Chondrocyte (in vitro differentiated cells): ENCODE measurements at regions not wholly inside any gene's neighbourhood (a gene's known extent, or its start where the extent isn't known, plus 50 kb on each side); places are given as distances from the start of the nearest gene placed in this dataset.

ENCODE experiments used
- DNase-seq: peaks from one replicate; pipeline ENCODE4 v3.0.0; 2021; ENCODE audit warnings: mixed read lengths, low spot score
- H3K27ac Mint-ChIP-seq: one replicate; pipeline ENCODE4 v1.8.0; 2021; ENCODE audit warnings: mild to moderate bottlenecking, moderate library complexity, mixed read lengths; ENCODE audit not compliant: unreplicated experiment
- H3K27me3 Mint-ChIP-seq: 2 replicates; pipeline ENCODE4 v1.8.0; 2021; ENCODE audit warnings: low read depth, mixed read lengths
- H3K36me3 Mint-ChIP-seq: 2 replicates; pipeline ENCODE4 v1.8.0; 2021; ENCODE audit warnings: low read depth, mixed read lengths
- H3K4me1 Mint-ChIP-seq: 2 replicates; pipeline ENCODE4 v1.8.0; 2021; ENCODE audit warnings: low read depth, mild to moderate bottlenecking, mixed read lengths
- H3K4me3 Mint-ChIP-seq: one replicate; pipeline ENCODE4 v1.8.0; 2021; ENCODE audit warnings: mild to moderate bottlenecking, moderate library complexity, mixed read lengths; ENCODE audit not compliant: unreplicated experiment
- H3K9me3 Mint-ChIP-seq: 2 replicates; pipeline ENCODE4 v1.8.0; 2021; ENCODE audit warnings: low read depth, mixed read lengths
- TF ChIP-seq, protein P1 (sequence below): fragments of 200-600 bp; sonication (generic); IDR thresholded peaks from 2 replicates; pipeline ENCODE4 v1.5.0; 2021; ENCODE audit warnings: antibody characterized with exemption, mild to moderate bottlenecking, moderate library complexity

DNA sequence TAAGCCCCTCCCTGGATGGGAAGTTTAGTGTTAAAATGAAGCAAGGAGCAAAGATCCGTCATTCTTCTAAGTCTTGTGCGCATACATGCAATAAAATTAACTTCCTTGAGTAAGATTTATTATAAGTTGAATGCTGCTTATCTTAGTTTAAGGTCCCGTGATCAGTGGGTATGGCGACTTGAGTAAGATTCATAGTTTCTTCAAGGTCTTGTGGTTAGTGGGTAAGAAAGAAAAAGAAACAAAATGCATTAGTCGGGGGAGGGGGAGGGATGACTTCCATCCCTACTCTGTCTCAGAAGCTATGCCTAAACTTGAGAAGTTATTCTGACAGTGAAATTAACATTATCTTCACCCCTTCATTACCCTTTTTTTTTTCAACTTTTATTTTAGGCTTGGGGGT, 127.3 kb upstream of the MAGEB16 start:
- H3K4me3 Mint-ChIP-seq, result no peak overlapping the region
- H3K36me3 Mint-ChIP-seq, result no peaks in the 10 kb centered on the region
- H3K27me3 Mint-ChIP-seq, result no peaks in the 10 kb centered on the region
- no peaks in the 10 kb centered on the region for H3K4me1 Mint-ChIP-seq
- TF ChIP-seq, protein P1, sequence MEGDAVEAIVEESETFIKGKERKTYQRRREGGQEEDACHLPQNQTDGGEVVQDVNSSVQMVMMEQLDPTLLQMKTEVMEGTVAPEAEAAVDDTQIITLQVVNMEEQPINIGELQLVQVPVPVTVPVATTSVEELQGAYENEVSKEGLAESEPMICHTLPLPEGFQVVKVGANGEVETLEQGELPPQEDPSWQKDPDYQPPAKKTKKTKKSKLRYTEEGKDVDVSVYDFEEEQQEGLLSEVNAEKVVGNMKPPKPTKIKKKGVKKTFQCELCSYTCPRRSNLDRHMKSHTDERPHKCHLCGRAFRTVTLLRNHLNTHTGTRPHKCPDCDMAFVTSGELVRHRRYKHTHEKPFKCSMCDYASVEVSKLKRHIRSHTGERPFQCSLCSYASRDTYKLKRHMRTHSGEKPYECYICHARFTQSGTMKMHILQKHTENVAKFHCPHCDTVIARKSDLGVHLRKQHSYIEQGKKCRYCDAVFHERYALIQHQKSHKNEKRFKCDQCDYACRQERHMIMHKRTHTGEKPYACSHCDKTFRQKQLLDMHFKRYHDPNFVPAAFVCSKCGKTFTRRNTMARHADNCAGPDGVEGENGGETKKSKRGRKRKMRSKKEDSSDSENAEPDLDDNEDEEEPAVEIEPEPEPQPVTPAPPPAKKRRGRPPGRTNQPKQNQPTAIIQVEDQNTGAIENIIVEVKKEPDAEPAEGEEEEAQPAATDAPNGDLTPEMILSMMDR, result no peak
- peaks cover 2% of the 10 kb centered on the region for H3K9me3 Mint-ChIP-seq
- H3K27ac Mint-ChIP-seq, result no peak overlapping the region
- DNase-seq, result no peak

DNA sequence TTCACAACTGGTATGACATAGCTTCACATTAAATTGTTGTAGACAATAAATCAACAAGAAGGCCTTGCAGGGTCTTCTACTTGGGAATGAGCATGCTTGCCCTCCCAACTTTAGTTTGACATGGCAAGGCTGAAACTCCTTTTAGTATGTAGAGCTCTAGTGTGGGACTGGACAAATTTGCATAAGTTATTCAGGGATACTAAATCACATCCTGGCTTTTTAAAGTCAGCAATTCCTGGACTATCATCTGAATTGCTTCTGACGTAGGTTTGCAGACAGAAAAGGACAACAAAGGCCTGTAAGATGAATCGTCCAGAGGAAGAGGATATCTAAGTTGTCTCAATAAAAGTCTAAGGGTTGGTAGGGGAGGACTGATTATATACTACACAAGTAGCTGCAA, 123.0 kb upstream of the MAGEB16 start:
- peaks cover 2% of the 10 kb centered on the region for H3K9me3 Mint-ChIP-seq
- H3K36me3 Mint-ChIP-seq, result no peaks in the 10 kb centered on the region
- TF ChIP-seq, protein P1, result no peak

DNA sequence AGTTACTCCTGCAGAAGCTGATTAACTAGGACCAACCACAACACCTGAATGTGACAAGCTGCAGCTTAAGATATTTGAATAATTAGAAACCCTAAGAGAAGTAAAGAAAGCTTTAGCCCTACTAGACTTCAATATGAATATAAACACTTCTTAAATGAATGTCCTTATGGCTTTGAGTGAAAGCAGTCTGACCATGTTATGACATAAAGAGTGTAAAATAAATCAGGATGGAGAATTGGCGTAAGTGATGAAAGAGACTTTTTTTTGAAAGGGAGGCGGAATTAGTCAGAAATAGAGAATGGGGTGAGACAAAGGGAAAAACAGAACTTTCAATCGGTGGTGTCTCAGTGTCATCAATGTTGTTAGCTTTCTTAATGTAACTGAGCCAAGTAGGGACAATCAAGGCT, 117.2 kb upstream of the MAGEB16 start:
- H3K4me3 Mint-ChIP-seq, result no peak overlapping the region
- DNase-seq, result no peak
- H3K9me3 Mint-ChIP-seq, result no peaks in the 10 kb centered on the region
- no peaks in the 10 kb centered on the region for H3K27me3 Mint-ChIP-seq
- H3K36me3 Mint-ChIP-seq, result no peaks in the 10 kb centered on the region
- H3K4me1 Mint-ChIP-seq, result no peaks in the 10 kb centered on the region
- TF ChIP-seq, protein P1, result no peak
- no peak overlapping the region for H3K27ac Mint-ChIP-seq

More for the DNA sequence above, 123.0 kb upstream of the MAGEB16 start:
- H3K27me3 Mint-ChIP-seq, result no peaks in the 10 kb centered on the region
- H3K4me1 Mint-ChIP-seq, result no peaks in the 10 kb centered on the region
- no peak overlapping the region for H3K27ac Mint-ChIP-seq
- no peak overlapping the region for H3K4me3 Mint-ChIP-seq
- DNase-seq, result no peak

DNA sequence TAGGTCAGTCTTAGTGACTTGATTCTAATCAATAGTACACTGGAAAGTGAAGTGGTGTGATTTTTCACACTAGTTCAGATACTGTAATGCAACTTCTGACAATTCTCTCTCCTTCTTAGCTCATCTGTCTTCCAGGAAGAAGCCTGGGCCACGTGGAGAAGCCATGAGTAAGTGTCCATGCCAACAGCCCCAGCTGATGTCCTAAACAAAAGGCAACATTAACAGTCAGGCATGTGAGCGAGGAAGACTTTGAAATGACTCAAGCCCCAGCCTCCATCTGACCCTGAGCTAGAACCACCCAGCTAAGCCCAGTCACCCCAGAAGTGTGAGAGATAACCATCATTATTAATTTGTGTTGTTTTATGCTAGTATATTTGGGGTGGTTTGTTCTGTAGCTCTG, 115.7 kb upstream of the MAGEB16 start:
- Mint-ChIP-seq H3K27me3 (no peaks in the 10 kb centered on the region), H3K4me3 (no peak overlapping the region), H3K27ac (no peak overlapping the region), H3K36me3 (no peaks in the 10 kb centered on the region), H3K4me1 (no peaks in the 10 kb centered on the region), H3K9me3 (no peaks in the 10 kb centered on the region)
- no peak for DNase-seq
- TF ChIP-seq, protein P1, result no peak

DNA sequence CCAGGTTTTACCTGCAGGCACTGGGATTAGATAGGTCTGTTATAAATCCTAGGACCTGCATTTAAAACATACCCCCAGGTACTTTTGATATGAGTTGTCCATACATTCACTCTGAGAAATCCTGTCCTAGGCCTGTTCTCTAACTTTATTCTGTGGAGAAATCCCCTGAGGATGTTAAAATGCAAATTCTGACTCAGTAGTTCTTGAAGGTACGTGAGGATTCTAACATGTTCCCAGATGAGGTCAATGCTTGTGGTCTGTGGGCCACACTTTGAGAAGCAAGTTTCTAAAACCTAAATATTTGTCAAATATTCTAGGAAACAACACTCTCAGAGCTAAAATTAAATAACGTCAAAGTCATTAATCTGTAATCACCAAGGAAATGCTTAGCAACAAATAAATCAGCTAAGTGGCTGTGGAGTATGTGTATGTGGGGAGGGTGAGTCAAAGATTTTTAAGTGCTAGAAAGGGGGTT, 101.3 kb upstream of the MAGEB16 start:
- Mint-ChIP-seq H3K27ac (no peak overlapping the region), H3K9me3 (no peaks in the 10 kb centered on the region), H3K4me1 (no peaks in the 10 kb centered on the region), H3K4me3 (no peak overlapping the region), H3K36me3 (no peaks in the 10 kb centered on the region), H3K27me3 (no peaks in the 10 kb centered on the region)
- TF ChIP-seq, protein P1, result no peak
- no peak for DNase-seq
